GM03348 (cell line): ENCODE measurements at regions not wholly inside any gene's neighbourhood (a gene's known extent, or its start where the extent isn't known, plus 50 kb on each side); places are given as distances from the start of the nearest gene placed in this dataset.
A peak's percentile ranks its signal among the peaks of the same experiment; 100 is the strongest.

Source experiments
- DNase-seq: peaks from one replicate; pipeline ENCODE4 v3.0.0; 2012; ENCODE audit warnings: low spot score

- DNase-seq, result no peak
These were observed 450.1 kb upstream of the PKDCC start for GRCh38 chr2:41597680-41598079.

GRCh38 chr2:41598161-41598894, 449.5 kb upstream of the PKDCC start:
- no peak for DNase-seq

- no peak for DNase-seq
These were observed 447.4 kb upstream of the PKDCC start for GRCh38 chr2:41600460-41600859.

DNA sequence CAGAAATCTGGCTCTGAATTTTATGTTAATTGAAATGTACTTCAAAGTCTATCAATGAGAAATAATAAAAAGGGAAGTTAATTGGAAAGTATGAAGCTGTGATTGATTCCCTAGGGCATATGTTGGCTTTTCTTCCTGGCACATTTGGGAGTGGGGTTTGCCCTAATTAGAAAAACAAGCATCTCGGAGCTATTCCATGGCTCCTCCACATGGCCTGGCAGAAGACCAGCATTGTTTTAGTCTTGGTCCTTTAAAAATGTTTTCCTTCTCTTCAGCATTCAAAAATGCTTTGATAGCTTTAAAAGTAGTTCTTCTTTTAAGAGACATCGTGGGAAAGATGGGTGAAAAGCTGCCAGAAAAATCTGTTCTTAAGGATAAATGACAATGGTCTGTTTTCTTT, 445.5 kb upstream of the PKDCC start:
- DNase-seq, result no peak

GRCh38 chr2:41605311-41605710, 442.5 kb upstream of the PKDCC start:
- DNase-seq, result no peak

- no peak for DNase-seq
These were observed 441.9 kb upstream of the PKDCC start for GRCh38 chr2:41605914-41606313.

- peak; percentile 11 for DNase-seq
These were observed 437.2 kb upstream of the PKDCC start for GRCh38 chr2:41610501-41611190.

DNA sequence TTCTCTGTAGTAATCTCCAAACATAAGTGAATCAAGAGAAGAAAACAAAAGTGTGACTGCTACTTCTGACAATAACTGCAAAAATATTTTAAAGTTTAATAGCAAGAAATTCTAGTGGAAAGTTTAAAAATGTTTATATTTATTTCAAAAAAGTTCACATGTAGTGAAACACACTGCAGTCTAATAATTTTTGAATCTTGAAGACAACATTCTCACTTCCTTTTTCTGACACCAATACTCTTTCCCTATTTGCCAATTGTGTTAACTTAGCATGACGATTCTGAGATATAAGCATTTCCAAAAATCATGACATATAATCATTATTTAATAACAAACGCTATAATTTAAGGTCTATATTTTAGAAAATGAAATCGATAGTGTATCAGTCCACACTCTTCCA, 429.1 kb upstream of the PKDCC start:
- no peak for DNase-seq

DNA sequence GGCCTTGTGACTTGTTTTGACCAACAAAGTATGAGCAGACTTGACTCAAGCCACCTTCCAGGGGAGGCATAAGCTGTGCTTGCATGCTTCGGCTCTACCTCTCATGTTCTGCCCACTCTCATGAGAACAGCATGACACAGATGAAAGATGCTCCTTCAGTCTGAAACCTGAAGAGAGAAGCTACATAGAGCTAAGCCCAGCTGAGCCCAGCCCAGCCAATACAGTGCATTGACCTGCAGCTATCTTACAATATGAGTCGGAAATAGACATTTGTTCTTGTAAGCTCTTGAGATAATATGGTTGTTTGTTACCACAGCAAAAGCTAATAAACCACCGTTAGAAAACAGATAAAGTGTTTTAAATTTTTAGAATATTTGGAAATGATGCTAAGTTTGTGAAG, 426.7 kb upstream of the PKDCC start:
- DNase-seq, result no peak

GRCh38 chr2:41621563-41621962, 426.3 kb upstream of the PKDCC start:
- no peak for DNase-seq

- DNase-seq, result no peak
These were observed 425.5 kb upstream of the PKDCC start for GRCh38 chr2:41622301-41622700.

DNA sequence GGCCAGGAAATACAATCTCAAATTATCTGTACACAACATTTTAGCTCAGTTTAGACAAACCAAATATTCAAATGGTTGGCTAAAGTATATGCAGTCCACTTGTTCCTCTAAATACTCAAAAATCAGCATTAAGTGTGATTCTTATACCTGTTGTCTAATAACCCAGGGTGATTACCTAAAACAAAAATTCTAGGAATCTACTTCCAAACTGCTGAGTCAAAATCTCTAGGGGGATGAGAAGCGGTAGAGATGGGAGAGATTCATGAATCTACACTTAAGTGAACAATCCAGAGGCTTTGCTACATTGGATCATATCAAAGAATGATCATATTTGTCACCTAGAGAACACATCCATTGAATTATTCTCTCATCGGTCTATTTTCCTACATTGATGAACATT, 420.9 kb upstream of the PKDCC start:
- DNase-seq, result no peak

GRCh38 chr2:41634686-41635085, 413.1 kb upstream of the PKDCC start:
- DNase-seq, result no peak

GRCh38 chr2:41644936-41645335, 402.9 kb upstream of the PKDCC start:
- no peak for DNase-seq

DNA sequence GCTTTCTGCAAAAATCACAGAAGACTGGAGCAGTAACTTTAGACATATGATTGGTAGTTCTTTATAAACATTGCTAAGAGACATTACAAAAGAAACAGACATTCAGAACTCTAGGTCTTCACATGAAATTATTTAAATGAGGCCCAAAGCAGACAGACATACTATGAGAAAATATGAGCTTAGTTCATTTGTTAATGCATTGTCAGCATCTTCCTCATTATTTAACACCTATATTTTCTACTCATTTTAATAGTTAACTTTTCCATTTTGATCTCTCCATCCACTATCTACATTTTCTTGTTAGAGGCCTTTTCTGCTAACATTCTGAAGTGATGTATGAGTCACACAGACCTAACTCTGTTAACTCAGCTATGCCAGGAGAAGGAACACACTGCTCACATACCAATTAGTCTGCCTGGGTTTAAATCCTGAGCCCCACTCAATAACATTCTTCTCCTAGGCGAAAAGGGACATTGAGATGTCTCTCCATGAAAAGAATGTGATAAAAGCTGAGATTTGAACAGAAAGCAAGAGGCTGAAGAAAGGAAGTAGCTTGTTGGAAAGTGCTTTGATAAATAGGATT, 400.3 kb upstream of the PKDCC start:
- no peak for DNase-seq

DNA sequence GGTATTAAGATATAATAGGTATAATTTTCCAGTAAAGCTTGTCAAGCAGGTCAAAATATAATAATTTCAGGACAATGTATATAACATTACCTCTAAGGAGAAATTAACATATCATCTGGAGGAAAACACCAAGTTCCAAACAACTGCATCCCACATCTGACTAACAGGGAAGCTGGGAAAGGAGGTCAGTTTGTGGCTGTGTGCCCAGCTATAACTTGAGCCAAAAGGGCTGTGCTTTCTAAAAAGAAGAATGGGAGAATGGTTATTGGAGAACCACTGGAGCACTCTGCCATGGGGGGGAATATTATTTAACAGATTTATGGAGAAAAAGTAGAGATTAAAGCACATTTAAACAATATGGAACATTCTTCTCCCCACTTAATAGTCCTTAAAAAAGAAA, 390.6 kb upstream of the PKDCC start:
- no peak for DNase-seq

GRCh38 chr2:41659758-41660157, 388.1 kb upstream of the PKDCC start:
- DNase-seq, result no peak

DNA sequence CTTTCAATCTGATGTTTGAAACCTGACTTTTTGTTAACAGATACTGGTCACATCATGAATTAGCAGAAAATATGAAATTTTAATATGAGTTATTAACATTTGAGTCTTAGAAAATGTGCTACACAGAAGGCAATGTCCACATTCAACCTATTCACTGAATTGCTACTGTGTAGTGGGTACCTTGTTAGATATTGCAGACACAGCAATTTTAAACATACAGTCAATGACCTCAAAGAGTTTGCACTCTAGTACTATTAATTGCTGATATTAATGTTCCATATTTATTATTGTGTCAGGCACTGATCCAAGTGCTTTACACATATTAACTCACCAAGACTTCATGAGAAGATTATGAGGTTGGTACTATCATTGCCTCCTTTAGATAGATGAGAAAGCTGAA, 385.4 kb upstream of the PKDCC start:
- no peak for DNase-seq

- no peak for DNase-seq
These were observed 384.8 kb upstream of the PKDCC start for GRCh38 chr2:41663056-41663455.

DNA sequence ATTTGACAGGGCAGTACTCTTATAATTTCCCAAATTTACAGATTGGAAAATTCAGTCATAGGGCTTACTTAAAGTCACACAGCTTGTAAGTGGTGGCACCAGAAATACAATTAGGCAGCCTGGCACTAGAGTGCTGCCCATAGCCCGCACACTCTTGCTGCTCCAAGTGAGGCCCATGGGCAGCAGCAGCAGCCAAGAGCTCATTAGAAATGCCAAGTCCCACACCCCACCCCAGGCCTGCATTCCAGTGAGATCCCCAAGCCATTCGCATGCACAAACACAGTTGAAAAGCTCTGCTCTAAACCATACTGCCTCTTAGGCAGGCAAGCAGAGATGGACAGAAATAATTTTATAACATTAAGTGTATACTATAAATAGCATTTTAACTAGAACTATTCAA, 379.3 kb upstream of the PKDCC start:
- no peak for DNase-seq

DNA sequence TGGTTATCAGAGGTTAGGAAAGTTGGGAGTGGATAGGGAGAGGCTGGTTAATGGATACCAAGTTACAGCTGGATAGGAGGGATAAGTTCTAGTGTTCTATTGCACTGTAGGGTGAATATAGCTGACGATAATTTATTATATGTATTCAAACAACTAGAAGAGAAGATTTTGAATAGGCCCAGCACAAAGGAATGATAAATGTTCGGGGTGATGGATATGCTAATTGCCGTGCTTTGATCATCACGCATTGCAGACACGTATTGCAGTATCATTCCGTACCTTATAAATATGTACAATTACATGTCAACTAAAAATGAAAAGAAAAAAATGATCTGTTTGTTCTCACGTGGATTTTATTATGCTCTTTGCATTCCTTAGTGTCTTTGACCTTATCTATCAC, 369.2 kb upstream of the PKDCC start:
- DNase-seq, result no peak

- DNase-seq, result no peak
These were observed 361.7 kb upstream of the PKDCC start for GRCh38 chr2:41686156-41686555.

DNA sequence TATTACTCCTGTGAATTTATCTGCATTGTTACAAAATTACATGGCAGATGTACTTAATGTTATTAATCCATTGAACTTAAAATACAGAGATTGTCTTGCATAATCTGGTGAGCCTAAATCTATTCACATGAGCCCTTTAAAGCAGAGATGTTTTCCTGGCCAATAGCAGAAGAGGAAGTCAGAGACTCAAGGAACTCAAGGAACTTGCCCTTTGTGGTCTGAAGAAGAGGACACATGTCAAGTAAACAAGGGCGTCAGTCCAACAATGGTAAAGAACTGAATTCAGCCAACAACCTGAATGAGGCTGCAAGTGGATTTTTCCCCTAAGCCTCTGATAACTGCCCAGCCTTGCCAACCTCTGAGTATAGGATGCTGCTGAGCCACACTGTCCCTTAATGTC, 356.3 kb upstream of the PKDCC start:
- no peak for DNase-seq
